Esophagus squamous epithelium (tissue), 5 donors: ENCODE measurements at regions not wholly inside any gene's neighbourhood (a gene's known extent, or its start where the extent isn't known, plus 50 kb on each side); places are given as distances from the start of the nearest gene placed in this dataset.

Source experiments
- DNase-seq: peaks from one replicate; lab custom pipeline; 2025; lab: John Stamatoyannopoulos, UW
- H3K27ac ChIP-seq, 4 donors: fragments of 200-600 bp; sonication (generic); one replicate each; pipeline ENCODE4 v1.5.1; 2016 to 2019; ENCODE audit warnings: mild to moderate bottlenecking in 1 of 4
- H3K27me3 ChIP-seq, 4 donors: fragments of 200-600 bp; sonication (generic); 1 replicate in 3 of 4; 2 replicates in 1 of 4; pipeline versions ENCODE4 v1.5.1 to v1.6.0; 2017 to 2021; ENCODE audit warnings: antibody characterized with exemption in 1 of 4
- H3K36me3 ChIP-seq, 3 donors: fragments of 200-600 bp; sonication (generic); one replicate each; pipeline ENCODE4 v1.5.1; 2016 to 2019
- H3K4me1 ChIP-seq, 3 donors: fragments of 200-600 bp; sonication (generic); one replicate each; pipeline ENCODE4 v1.5.1; 2017 to 2019
- H3K4me3 ChIP-seq, 4 donors: fragments of 200-600 bp; sonication (generic); 1 replicate in 3 of 4; 2 replicates in 1 of 4; pipeline ENCODE4 v1.5.1; 2016 to 2019; ENCODE audit warnings: mild to moderate bottlenecking in 2 of 4, moderate library complexity in 1 of 4
- H3K9me3 ChIP-seq, 3 donors: fragments of 200-600 bp; sonication (generic); one replicate each; pipeline ENCODE4 v1.5.1; 2016 to 2019
- CTCF ChIP-seq, 6 experiments: fragments of 450-650 bp in 4 of 6; fragments of 200-600 bp in 2 of 6; sonication (generic) in 2 of 6; IDR thresholded peaks; one replicate each; pipeline ENCODE4 v1.5.1; 2016 to 2019; ENCODE audit warnings: antibody characterized with exemption in 6 of 6, mild to moderate bottlenecking in 4 of 6, moderate library complexity in 4 of 6
- POLR2A ChIP-seq, 4 donors: fragments of 450-650 bp; IDR thresholded peaks; one replicate each; pipeline ENCODE4 v1.6.1; 2017; ENCODE audit warnings: antibody characterized with exemption in 4 of 4, mild to moderate bottlenecking in 4 of 4, moderate library complexity in 3 of 4
- WGBS, 2 donors: methylation state at CpG; one replicate each; pipeline ENCODE4 v1.1.5; 2018; 5-methylcytosine and 5-hydroxymethylcytosine counted together
- intact Hi-C: fragments of 100-400 bp; cut with DNase I; formaldehyde crosslinking; loops from one replicate; pipeline ENCODE4 v1.15.0; 2022
- donor health status: DM: yes; HTN: yes; CAD: no.

GRCh38 chr6:21859193-21859735 is 265.7 kb downstream of the SOX4 start:
- no peak for DNase-seq
- Histone ChIP-seq H3K27ac (no peak overlapping the region), H3K27me3 (no peaks in the 10 kb centered on the region), H3K4me1 (peaks cover 0 to 15% (median 9%) of the 10 kb centered on the region in 3 donors), H3K4me3 (no peak overlapping the region), H3K9me3 (no peaks in the 10 kb centered on the region), H3K36me3 (no peaks in the 10 kb centered on the region)
- WGBS, 2 donors, result 88 to 96% methylated on average over 6 of the region's 6 CpGs
- intact Hi-C loops, result no loop called here
- no peak for TF ChIP-seq POLR2A (IDR thresholded peaks at IDR 0.05)
- TF ChIP-seq CTCF (IDR thresholded peaks at IDR 0.05), result no peak

GRCh38 chr6:21861942-21862341 is 268.4 kb downstream of the SOX4 start:
- TF ChIP-seq CTCF (IDR thresholded peaks at IDR 0.05) (no peak), POLR2A (IDR thresholded peaks at IDR 0.05) (no peak)
- no peaks in the 10 kb centered on the region for H3K36me3 ChIP-seq
- WGBS, 2 donors, result 88 to 94% methylated on average over 8 of the region's 8 CpGs
- H3K9me3 ChIP-seq, result no peaks in the 10 kb centered on the region
- no peaks in the 10 kb centered on the region for H3K27me3 ChIP-seq
- H3K4me3 ChIP-seq, result no peak overlapping the region
- H3K4me1 ChIP-seq, result peaks cover 0 to 5% (median 0%) of the 10 kb centered on the region in 3 donors
- H3K27ac ChIP-seq, result no peak overlapping the region
- intact Hi-C loops, result no loop called here
- DNase-seq, result no peak

- H3K4me3 ChIP-seq, result no peak overlapping the region
- H3K9me3 ChIP-seq, result no peaks in the 10 kb centered on the region
- intact Hi-C loops, result no loop called here
- H3K27me3 ChIP-seq, result no peaks in the 10 kb centered on the region
- H3K27ac ChIP-seq, result no peak overlapping the region
- H3K36me3 ChIP-seq, result no peaks in the 10 kb centered on the region
- no peak for TF ChIP-seq CTCF (IDR thresholded peaks at IDR 0.05)
- TF ChIP-seq POLR2A (IDR thresholded peaks at IDR 0.05), result no peak
- 30 to 31% methylated on average over 2 of the region's 2 CpGs for WGBS, 2 donors
- peaks cover 0 to under 1% (median 0%) of the 10 kb centered on the region in 3 donors for H3K4me1 ChIP-seq
- DNase-seq, result no peak
Measured at GRCh38 chr6:21864206-21864605, 270.7 kb downstream of the SOX4 start.

GRCh38 chr6:21868226-21868625 is 274.7 kb downstream of the SOX4 start:
- no peaks in the 10 kb centered on the region for H3K36me3 ChIP-seq
- H3K27me3 ChIP-seq, result no peaks in the 10 kb centered on the region
- H3K4me1 ChIP-seq, result peaks cover 0 to 12% (median 4%) of the 10 kb centered on the region in 3 donors
- no peak overlapping the region for H3K4me3 ChIP-seq
- 52 to 60% methylated on average over 2 of the region's 2 CpGs for WGBS, 2 donors
- H3K9me3 ChIP-seq, result no peaks in the 10 kb centered on the region
- no peak overlapping the region for H3K27ac ChIP-seq
- intact Hi-C loops, result no loop called here
- TF ChIP-seq CTCF (IDR thresholded peaks at IDR 0.05) (no peak), POLR2A (IDR thresholded peaks at IDR 0.05) (no peak)
- no peak for DNase-seq

GRCh38 chr6:21869085-21869771 is 275.7 kb downstream of the SOX4 start:
- H3K36me3 ChIP-seq, result no peaks in the 10 kb centered on the region
- H3K27me3 ChIP-seq, result no peaks in the 10 kb centered on the region
- WGBS, 2 donors, result 39 to 49% methylated on average over 8 of the region's 8 CpGs
- intact Hi-C loops, result no loop called here
- no peak for DNase-seq
- peaks cover 0 to 20% (median 6%) of the 10 kb centered on the region in 3 donors for H3K4me1 ChIP-seq
- H3K4me3 ChIP-seq, result no peak overlapping the region
- no peak for TF ChIP-seq CTCF (IDR thresholded peaks at IDR 0.05)
- no peak for TF ChIP-seq POLR2A (IDR thresholded peaks at IDR 0.05)
- H3K9me3 ChIP-seq, result no peaks in the 10 kb centered on the region
- no peak overlapping the region for H3K27ac ChIP-seq
